ENCODE measurements at regions not wholly inside any gene's neighbourhood (a gene's known extent, or its start where the extent isn't known, plus 50 kb on each side); places are given as distances from the start of the nearest gene placed in this dataset.

GRCh38 chr13:76732367-76732766, 153.8 kb downstream of the KCTD12 start:
- Histone ChIP-seq H3K4me1 (ENCODE audit: control insufficient read depth in 4 of 4, insufficient read depth in 4 of 4, low read length in 3 of 4) (no peaks in the 10 kb centered on the region), H3K27ac (ENCODE audit: low read depth in 1 of 2, low read length in 2 of 2) (no peak overlapping the region), H3K4me3 (ENCODE audit: low read depth in 1 of 3, low read length in 3 of 3) (no peak overlapping the region), H3K9me3 (ENCODE audit: control insufficient read depth in 4 of 4, low read length in 3 of 4) (no peaks in the 10 kb centered on the region), H3K27me3 (ENCODE audit: control insufficient read depth in 4 of 4, insufficient read depth in 4 of 4, low read length in 3 of 4) (no peaks in the 10 kb centered on the region), H3K9ac (ENCODE audit: low read depth in 1 of 2, low read length in 2 of 2) (no peak overlapping the region), H3K36me3 (ENCODE audit: control insufficient read depth in 4 of 4, insufficient read depth in 3 of 4, low read depth in 1 of 4, low read length in 3 of 4) (no peaks in the 10 kb centered on the region)
- WGBS, result 74% methylated on average over 2 of the region's 2 CpGs
- DNase-seq (ENCODE audit: low spot score), result no peak
- TF ChIP-seq JUND (IDR thresholded peaks at IDR 0.05) (no peak), REST (IDR thresholded peaks at IDR 0.05) (no peak), ZBTB33 (IDR thresholded peaks at IDR 0.05) (no peak), HNF4G (IDR thresholded peaks at IDR 0.05) (no peak), EGR1 (IDR thresholded peaks at IDR 0.05; ENCODE audit: low read depth in 2 of 2) (no peak), ATF3 (IDR thresholded peaks at IDR 0.05) (no peak), CTCF (IDR thresholded peaks at IDR 0.05; ENCODE audit: low read depth, low read length, missing input control) (no peak), TAF1 (conservative IDR thresholded peaks at IDR 0.05) (no peak), FOXA1 (IDR thresholded peaks at IDR 0.05) (no peak), SP1 (IDR thresholded peaks at IDR 0.05) (no peak), GABPA (IDR thresholded peaks at IDR 0.05 in 1 of 2, conservative IDR thresholded peaks at IDR 0.05 in 1 of 2) (no peak), HNF4A (conservative IDR thresholded peaks at IDR 0.05) (no peak), RAD21 (IDR thresholded peaks at IDR 0.05) (no peak), NR2F2 (IDR thresholded peaks at IDR 0.05) (no peak), YY1 (IDR thresholded peaks at IDR 0.05) (no peak), FOXA2 (IDR thresholded peaks at IDR 0.05) (no peak), MAX (IDR thresholded peaks at IDR 0.05) (no peak)

- Histone ChIP-seq H3K36me3 (ENCODE audit: control insufficient read depth in 4 of 4, insufficient read depth in 3 of 4, low read depth in 1 of 4, low read length in 3 of 4) (no peaks in the 10 kb centered on the region), H3K27ac (ENCODE audit: low read depth in 1 of 2, low read length in 2 of 2) (no peak overlapping the region), H3K9ac (ENCODE audit: low read depth in 1 of 2, low read length in 2 of 2) (no peak overlapping the region), H3K27me3 (ENCODE audit: control insufficient read depth in 4 of 4, insufficient read depth in 4 of 4, low read length in 3 of 4) (no peaks in the 10 kb centered on the region), H3K9me3 (ENCODE audit: control insufficient read depth in 4 of 4, low read length in 3 of 4) (no peaks in the 10 kb centered on the region), H3K4me3 (ENCODE audit: low read depth in 1 of 3, low read length in 3 of 3) (no peak overlapping the region), H3K4me1 (ENCODE audit: control insufficient read depth in 4 of 4, insufficient read depth in 4 of 4, low read length in 3 of 4) (no peaks in the 10 kb centered on the region)
- 74% methylated on average over 4 of the region's 4 CpGs for whole genome bisulfite sequencing
- no peak for TF ChIP-seq TAF1 (conservative IDR thresholded peaks at IDR 0.05)
- no peak for TF ChIP-seq EGR1 (IDR thresholded peaks at IDR 0.05; ENCODE audit: low read depth in 2 of 2)
- no peak for TF ChIP-seq HNF4G (IDR thresholded peaks at IDR 0.05)
- TF ChIP-seq ZBTB33 (IDR thresholded peaks at IDR 0.05), result no peak
- TF ChIP-seq RXRA (IDR thresholded peaks at IDR 0.05), result no peak
- no peak for TF ChIP-seq JUND (IDR thresholded peaks at IDR 0.05)
- no peak for TF ChIP-seq RAD21 (IDR thresholded peaks at IDR 0.05)
- TF ChIP-seq ATF3 (IDR thresholded peaks at IDR 0.05), result no peak
- no peak for DNase-seq (ENCODE audit: low spot score)
These were observed 156.0 kb downstream of the KCTD12 start for GRCh38 chr13:76730220-76730619.

Measured in liver (tissue), 8 donors.